ENCODE measurements at regions not wholly inside any gene's neighbourhood (a gene's known extent, or its start where the extent isn't known, plus 50 kb on each side); places are given as distances from the start of the nearest gene placed in this dataset.

DNA sequence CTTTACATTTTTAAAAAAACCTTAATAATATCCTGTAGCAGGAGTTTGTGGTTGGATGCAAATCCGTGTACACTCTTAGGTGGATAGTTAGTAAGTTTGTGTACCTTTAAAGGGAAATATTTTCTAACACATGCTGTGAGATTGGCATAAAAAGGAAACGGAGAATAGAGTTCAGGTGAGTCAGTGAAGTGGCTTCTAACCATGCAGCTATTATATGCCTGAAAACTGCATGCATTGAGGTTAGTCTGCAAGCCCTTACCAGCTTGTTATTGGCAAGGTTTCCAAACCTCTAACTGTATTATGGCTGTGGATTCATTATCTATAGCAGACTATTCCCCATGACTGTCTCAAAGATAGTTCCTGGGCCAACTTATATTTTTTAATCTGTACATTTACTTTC is 420.6 kb upstream of the MMS22L start (continued):
- no peak for TF ChIP-seq EP300 (IDR thresholded peaks at IDR 0.05; ENCODE audit: borderline replicate concordance in 1 of 2, low read depth in 2 of 2, low read length in 2 of 2)
- TF ChIP-seq TAF1 (IDR thresholded peaks at IDR 0.05; ENCODE audit: low read depth, low read length), result no peak
